ENCODE measurements at regions not wholly inside any gene's neighbourhood (a gene's known extent, or its start where the extent isn't known, plus 50 kb on each side); places are given as distances from the start of the nearest gene placed in this dataset.

GRCh38 chr6:81289229-81289628 is 463.3 kb downstream of the TENT5A start:
- H2AFZ ChIP-seq (ENCODE audit: low read depth, low read length) = no peak overlapping the region
- no peak overlapping the region for H3K27ac ChIP-seq (ENCODE audit: low read length)
- H4K20me1 ChIP-seq (ENCODE audit: insufficient read depth) = no peaks in the 10 kb centered on the region
- no peaks in the 10 kb centered on the region for H3K79me2 ChIP-seq (replicated peaks; ENCODE audit: insufficient read depth, low read length)
- no peak overlapping the region for H3K4me3 ChIP-seq (ENCODE audit: low read length)
- TF ChIP-seq MXI1 (conservative IDR thresholded peaks at IDR 0.05; ENCODE audit: poor library complexity, severe bottlenecking) (no peak), CTCF (IDR thresholded peaks at IDR 0.05; ENCODE audit: poor library complexity, severe bottlenecking) (no peak), EP300 (conservative IDR thresholded peaks at IDR 0.05; ENCODE audit: poor library complexity, severe bottlenecking) (no peak), TAF1 (IDR thresholded peaks at IDR 0.05; ENCODE audit: low read depth) (no peak), RAD21 (conservative IDR thresholded peaks at IDR 0.05) (no peak), SMC3 (conservative IDR thresholded peaks at IDR 0.05; ENCODE audit: poor library complexity) (no peak), POLR2AphosphoS5 (IDR thresholded peaks at IDR 0.05) (no peak), EZH2 (IDR thresholded peaks at IDR 0.05; ENCODE audit: borderline replicate concordance, insufficient read depth, low read length, poor library complexity, severe bottlenecking) (no peak)
- no peaks in the 10 kb centered on the region for H3K9me3 ChIP-seq (ENCODE audit: low read length)
- H3K9ac ChIP-seq (ENCODE audit: low read length) = no peak overlapping the region
- no peaks in the 10 kb centered on the region for H3F3A ChIP-seq (ENCODE audit: insufficient read depth, low read length, poor library complexity, severe bottlenecking)
- no peaks in the 10 kb centered on the region for H3K27me3 ChIP-seq (ENCODE audit: insufficient read depth, low read depth, low read length)
- no peak overlapping the region for H3K4me2 ChIP-seq (ENCODE audit: low read length)
- no peaks in the 10 kb centered on the region for H3K9me2 ChIP-seq (ENCODE audit: insufficient read depth, low read length)
- H3K36me3 ChIP-seq (ENCODE audit: insufficient read depth, low read length) = no peaks in the 10 kb centered on the region

- Histone ChIP-seq H3K79me2 (replicated peaks; ENCODE audit: insufficient read depth, low read length) (no peaks in the 10 kb centered on the region), H3K36me3 (ENCODE audit: insufficient read depth, low read length) (no peaks in the 10 kb centered on the region), H3F3A (ENCODE audit: insufficient read depth, low read length, poor library complexity, severe bottlenecking) (no peaks in the 10 kb centered on the region), H2AFZ (ENCODE audit: low read depth, low read length) (no peak overlapping the region), H3K9ac (ENCODE audit: low read length) (no peak overlapping the region), H3K4me3 (ENCODE audit: low read length) (no peak overlapping the region), H4K20me1 (ENCODE audit: insufficient read depth) (no peaks in the 10 kb centered on the region), H3K27ac (ENCODE audit: low read length) (no peak overlapping the region), H3K4me2 (ENCODE audit: low read length) (no peak overlapping the region), H3K9me3 (ENCODE audit: low read length) (no peaks in the 10 kb centered on the region), H3K27me3 (ENCODE audit: insufficient read depth, low read depth, low read length) (no peaks in the 10 kb centered on the region), H3K9me2 (ENCODE audit: insufficient read depth, low read length) (no peaks in the 10 kb centered on the region)
- TF ChIP-seq CTCF (IDR thresholded peaks at IDR 0.05; ENCODE audit: poor library complexity, severe bottlenecking) = no peak
- TF ChIP-seq SMC3 (conservative IDR thresholded peaks at IDR 0.05; ENCODE audit: poor library complexity) = no peak
- TF ChIP-seq EZH2 (IDR thresholded peaks at IDR 0.05; ENCODE audit: borderline replicate concordance, insufficient read depth, low read length, poor library complexity, severe bottlenecking) = no peak
- no peak for TF ChIP-seq REST (IDR thresholded peaks at IDR 0.05; ENCODE audit: borderline replicate concordance)
- TF ChIP-seq TAF1 (IDR thresholded peaks at IDR 0.05; ENCODE audit: low read depth) = no peak
- TF ChIP-seq POLR2AphosphoS5 (IDR thresholded peaks at IDR 0.05) = no peak
- TF ChIP-seq EP300 (conservative IDR thresholded peaks at IDR 0.05; ENCODE audit: poor library complexity, severe bottlenecking) = no peak
- TF ChIP-seq RAD21 (conservative IDR thresholded peaks at IDR 0.05) = no peak
- no peak for TF ChIP-seq MXI1 (conservative IDR thresholded peaks at IDR 0.05; ENCODE audit: poor library complexity, severe bottlenecking)
Observed at GRCh38 chr6:81265106-81265505, 487.4 kb downstream of the TENT5A start.
